GM06990 (cell line): ENCODE measurements at regions not wholly inside any gene's neighbourhood (a gene's known extent, or its start where the extent isn't known, plus 50 kb on each side); places are given as distances from the start of the nearest gene placed in this dataset.

Experiments used
- DNase-seq: peaks from one replicate; pipeline ENCODE4 v3.0.0-alpha.2; 2011; ENCODE audit not compliant: insufficient read length; ENCODE audit errors: extremely low read depth
- H3K27me3 ChIP-seq: replicated peaks from 2 replicates; pipeline ENCODE4 v1.6.0; 2011; ENCODE audit warnings: low read length; ENCODE audit not compliant: control insufficient read depth, insufficient read depth
- H3K36me3 ChIP-seq: 2 replicates; pipeline ENCODE4 v1.5.1; 2011; ENCODE audit warnings: low read length; ENCODE audit not compliant: control insufficient read depth, insufficient read depth
- H3K4me3 ChIP-seq: replicated peaks from 2 replicates; pipeline ENCODE4 v1.5.1; 2011; ENCODE audit warnings: low read depth, mild to moderate bottlenecking, control low read depth, low read length
- CTCF ChIP-seq: IDR thresholded peaks from 2 replicates; pipeline ENCODE4 v1.5.1; 2011; ENCODE audit warnings: low read length, control low read depth, mild to moderate bottlenecking, inconsistent platforms; ENCODE audit not compliant: insufficient read depth, poor library complexity, severe bottlenecking

GRCh38 chr2:236689393-236689700, 119.7 kb downstream of the ACKR3 start:
- Histone ChIP-seq H3K27me3 (no peaks in the 10 kb centered on the region), H3K4me3 (no peak overlapping the region), H3K36me3 (no peaks in the 10 kb centered on the region)
- no peak for TF ChIP-seq CTCF
- no peak for DNase-seq

GRCh38 chr2:236689981-236690380, 120.4 kb downstream of the ACKR3 start:
- H3K4me3 ChIP-seq, result no peak overlapping the region
- no peak for TF ChIP-seq CTCF
- H3K27me3 ChIP-seq, result no peaks in the 10 kb centered on the region; the same call in 1 of the 2 replicates
- DNase-seq, result no peak
- no peaks in the 10 kb centered on the region for H3K36me3 ChIP-seq

- no peaks in the 10 kb centered on the region for H3K36me3 ChIP-seq
- H3K27me3 ChIP-seq, result no peaks in the 10 kb centered on the region; the same call in 1 of the 2 replicates
- TF ChIP-seq CTCF, result no peak
- no peak for DNase-seq
- no peak overlapping the region for H3K4me3 ChIP-seq
Observed at GRCh38 chr2:236690726-236691125, 121.1 kb downstream of the ACKR3 start.

- Histone ChIP-seq H3K27me3 (no peaks in the 10 kb centered on the region; the same call in 1 of the 2 replicates), H3K36me3 (no peaks in the 10 kb centered on the region), H3K4me3 (no peak overlapping the region)
- TF ChIP-seq CTCF, result no peak
- peak; percentile 18 for DNase-seq
Observed at GRCh38 chr2:236691799-236692167, 122.2 kb downstream of the ACKR3 start.

- no peaks in the 10 kb centered on the region for H3K36me3 ChIP-seq
- no peak for TF ChIP-seq CTCF
- H3K27me3 ChIP-seq, result no peaks in the 10 kb centered on the region; the same call in 1 of the 2 replicates
- no peak for DNase-seq
- no peak overlapping the region for H3K4me3 ChIP-seq
Observed at GRCh38 chr2:236692937-236693336, 123.3 kb downstream of the ACKR3 start.

- no peak overlapping the region for H3K4me3 ChIP-seq
- TF ChIP-seq CTCF, result no peak
- no peaks in the 10 kb centered on the region; the same call in 1 of the 2 replicates for H3K27me3 ChIP-seq
- no peak for DNase-seq
- no peaks in the 10 kb centered on the region for H3K36me3 ChIP-seq
Observed at GRCh38 chr2:236693531-236693930, 123.9 kb downstream of the ACKR3 start.
